GM12891 (cell line): ENCODE measurements at regions not wholly inside any gene's neighbourhood (a gene's known extent, or its start where the extent isn't known, plus 50 kb on each side); places are given as distances from the start of the nearest gene placed in this dataset.

Experiments used
- PAX5 ChIP-seq: IDR thresholded peaks from 2 replicates; pipeline ENCODE4 v1.6.1; 2011; ENCODE audit warnings: low read length, moderate library complexity, mild to moderate bottlenecking; ENCODE audit not compliant: insufficient read depth, severe bottlenecking
- POLR2A ChIP-seq: IDR thresholded peaks from 2 replicates; pipeline ENCODE4 v1.6.1; 2011; ENCODE audit warnings: low read depth, low read length, control low read depth
- POLR2AphosphoS5 ChIP-seq: IDR thresholded peaks from 2 replicates; pipeline ENCODE4 v1.6.1; 2011; ENCODE audit warnings: low read depth, low read length, control low read depth
- TAF1 ChIP-seq: IDR thresholded peaks from 2 replicates; pipeline ENCODE4 v1.6.1; 2011; ENCODE audit warnings: low read depth, low read length, control low read depth

DNA sequence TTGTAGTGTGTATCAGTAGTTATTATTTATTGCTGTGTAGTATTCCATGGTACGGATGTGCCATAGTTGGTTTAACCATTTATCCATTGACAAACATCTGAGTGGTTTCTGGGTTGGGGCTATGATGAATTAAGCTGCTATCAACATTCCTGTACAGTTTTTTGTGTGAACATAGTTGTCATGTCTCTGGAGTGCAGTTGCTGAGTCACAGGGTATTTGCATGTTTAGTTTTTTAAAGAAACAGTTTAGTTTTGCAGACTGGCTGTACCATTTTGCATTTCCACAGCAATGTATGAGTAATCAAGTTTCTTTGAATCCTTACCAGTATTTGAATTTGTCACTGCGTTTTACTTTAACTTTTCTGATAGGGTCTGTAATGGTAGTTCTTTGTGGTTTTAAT, 516.7 kb upstream of the CELF2 start:
- no peak for TF ChIP-seq POLR2AphosphoS5
- no peak for TF ChIP-seq POLR2A
- no peak for TF ChIP-seq TAF1
- TF ChIP-seq PAX5, result no peak
